GM12891 (cell line): ENCODE measurements at regions not wholly inside any gene's neighbourhood (a gene's known extent, or its start where the extent isn't known, plus 50 kb on each side); places are given as distances from the start of the nearest gene placed in this dataset.

ENCODE experiments used
- POLR2AphosphoS5 ChIP-seq: IDR thresholded peaks from 2 replicates; pipeline ENCODE4 v1.6.1; 2011; ENCODE audit warnings: low read depth, low read length, control low read depth
- TAF1 ChIP-seq: IDR thresholded peaks from 2 replicates; pipeline ENCODE4 v1.6.1; 2011; ENCODE audit warnings: low read depth, low read length, control low read depth

- no peak for TF ChIP-seq POLR2AphosphoS5
- no peak for TF ChIP-seq TAF1
Observed at GRCh38 chr16:64363039-64363438, 758.8 kb downstream of the CDH11 start.
